ENCODE measurements at regions not wholly inside any gene's neighbourhood (a gene's known extent, or its start where the extent isn't known, plus 50 kb on each side); places are given as distances from the start of the nearest gene placed in this dataset.

DNA sequence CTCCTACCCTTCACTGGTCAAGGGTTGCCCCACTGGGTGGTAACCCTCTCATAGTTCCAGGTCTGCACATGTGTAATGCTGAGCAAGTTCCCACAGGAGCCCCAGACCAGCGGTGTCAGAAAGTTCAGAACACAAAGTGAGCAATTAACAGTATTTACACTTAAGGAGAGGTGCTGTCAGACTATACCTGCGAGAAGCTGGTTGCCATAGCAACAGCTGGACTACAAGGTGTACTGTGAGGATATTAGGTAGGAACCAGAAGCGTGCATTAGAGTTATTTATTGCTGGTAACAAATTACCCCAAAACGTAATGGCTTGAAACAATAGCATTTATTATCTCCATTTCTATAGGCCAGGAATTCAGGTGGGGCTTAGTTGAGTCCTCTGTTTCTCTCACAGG lies 317.0 kb upstream of the RPS23 start:
- no peak for TF ChIP-seq CTCF (IDR thresholded peaks at IDR 0.05; ENCODE audit: borderline replicate concordance, insufficient read depth, low read depth, low read length)
- H3K4me3 ChIP-seq (ENCODE audit: low read depth, low read length) = no peak overlapping the region

DNA sequence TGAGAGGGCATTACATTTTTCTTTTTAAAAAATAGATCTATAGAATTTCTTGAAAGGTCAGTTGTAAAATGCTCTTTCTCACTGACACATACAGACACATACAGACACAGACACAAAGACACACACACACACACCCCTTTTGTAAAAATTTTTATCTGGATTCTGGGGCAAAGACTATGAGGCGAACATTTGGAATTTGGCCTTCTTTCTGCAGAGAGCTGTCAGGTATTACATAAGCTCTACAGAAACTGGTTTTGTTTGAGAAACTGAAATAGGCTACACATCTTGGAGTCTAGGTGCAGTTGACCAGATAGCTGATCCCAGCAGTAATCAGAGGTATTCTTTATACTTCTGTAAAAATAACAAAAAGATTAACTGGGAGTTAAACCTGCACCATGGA lies 315.9 kb upstream of the RPS23 start:
- no peak for TF ChIP-seq CTCF (IDR thresholded peaks at IDR 0.05; ENCODE audit: borderline replicate concordance, insufficient read depth, low read depth, low read length)
- H3K4me3 ChIP-seq (ENCODE audit: low read depth, low read length) = no peak overlapping the region

DNA sequence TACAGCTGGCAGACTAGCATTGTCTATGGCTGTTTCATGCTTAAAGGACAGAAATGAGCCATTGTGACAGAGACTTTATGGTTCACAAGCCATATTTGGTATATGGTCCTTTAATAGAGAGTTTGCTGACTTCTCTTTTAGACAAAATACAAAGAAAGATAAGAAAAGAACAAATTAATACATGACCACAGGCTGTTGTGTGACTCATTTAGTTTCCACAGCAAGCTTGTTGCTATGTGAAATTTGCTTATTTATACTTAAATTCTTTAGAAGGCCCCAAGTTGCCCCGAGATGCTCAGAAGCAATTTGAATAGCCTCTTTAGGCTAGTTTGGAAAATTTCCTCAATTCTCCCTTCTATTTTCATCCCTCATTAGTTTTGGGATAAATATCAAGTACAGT lies 315.3 kb upstream of the RPS23 start:
- H3K4me3 ChIP-seq (ENCODE audit: low read depth, low read length) = no peak overlapping the region
- no peak for TF ChIP-seq CTCF (IDR thresholded peaks at IDR 0.05; ENCODE audit: borderline replicate concordance, insufficient read depth, low read depth, low read length)

GRCh38 chr5:82591021-82591515 lies 312.9 kb upstream of the RPS23 start:
- no peak overlapping the region for H3K4me3 ChIP-seq (ENCODE audit: low read depth, low read length)
- no peak for TF ChIP-seq CTCF (IDR thresholded peaks at IDR 0.05; ENCODE audit: borderline replicate concordance, insufficient read depth, low read depth, low read length)

- no peak for TF ChIP-seq CTCF (IDR thresholded peaks at IDR 0.05; ENCODE audit: borderline replicate concordance, insufficient read depth, low read depth, low read length)
- H3K4me3 ChIP-seq (ENCODE audit: low read depth, low read length) = no peak overlapping the region
Measured at GRCh38 chr5:82590112-82590511, 312.0 kb upstream of the RPS23 start.

DNA sequence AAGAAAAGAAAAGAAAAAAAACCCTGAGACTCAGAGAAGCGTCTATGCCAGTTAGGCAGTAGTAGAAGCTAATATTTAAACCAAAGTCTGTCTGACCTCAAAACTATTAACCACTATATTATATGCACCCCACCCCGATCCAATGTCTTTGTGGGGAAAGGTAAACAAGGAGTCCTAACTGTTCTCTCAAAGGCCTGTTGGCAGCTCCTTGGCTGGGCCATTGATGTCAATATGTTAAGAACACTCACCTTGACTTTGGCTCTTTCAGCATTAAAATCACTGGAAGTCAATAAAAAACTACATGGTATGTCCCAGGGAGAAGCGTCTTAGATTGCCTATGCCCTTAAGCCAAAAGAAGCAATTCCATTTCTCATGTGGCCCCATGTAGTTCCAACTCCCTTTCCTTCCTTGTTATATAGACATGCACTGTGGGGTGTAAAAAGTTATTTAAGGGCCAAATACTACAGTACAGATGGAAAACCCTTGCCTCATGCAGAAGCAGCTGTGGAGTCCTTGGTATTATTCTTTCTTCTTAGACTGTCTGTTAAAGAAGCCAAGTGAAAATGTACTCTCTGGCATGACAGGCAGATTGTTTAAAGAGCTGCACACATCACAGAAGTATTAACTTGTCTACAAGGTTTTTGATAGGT lies 308.6 kb upstream of the RPS23 start:
- no peak overlapping the region for H3K4me3 ChIP-seq (ENCODE audit: low read depth, low read length)

More for the DNA sequence above, 308.6 kb upstream of the RPS23 start:
- TF ChIP-seq CTCF (IDR thresholded peaks at IDR 0.05; ENCODE audit: borderline replicate concordance, insufficient read depth, low read depth, low read length) = no peak

Measured in GM12875 (cell line).